ENCODE measurements at regions not wholly inside any gene's neighbourhood (a gene's known extent, or its start where the extent isn't known, plus 50 kb on each side); places are given as distances from the start of the nearest gene placed in this dataset.

DNA sequence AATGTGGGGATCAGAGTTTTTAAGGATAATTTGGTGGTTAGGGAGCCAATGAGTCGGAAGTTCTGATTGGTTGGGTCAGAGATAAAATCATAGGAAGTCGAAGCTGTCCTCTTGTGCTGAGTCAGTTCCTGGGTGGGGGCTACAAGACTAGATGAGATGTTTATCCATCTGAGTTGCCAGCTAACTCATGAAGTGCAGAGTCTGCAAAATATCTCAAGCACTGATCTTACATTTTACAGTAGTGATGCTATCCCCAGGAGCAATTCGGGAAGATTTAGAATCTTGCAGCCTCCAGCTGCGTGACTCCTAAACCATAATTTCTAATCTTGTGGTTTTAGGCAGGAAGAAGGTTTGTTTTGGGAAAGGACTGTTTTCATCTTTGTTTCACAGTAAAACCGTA lies 565.8 kb upstream of the SPANXN1 start:
- TF ChIP-seq, protein P1, sequence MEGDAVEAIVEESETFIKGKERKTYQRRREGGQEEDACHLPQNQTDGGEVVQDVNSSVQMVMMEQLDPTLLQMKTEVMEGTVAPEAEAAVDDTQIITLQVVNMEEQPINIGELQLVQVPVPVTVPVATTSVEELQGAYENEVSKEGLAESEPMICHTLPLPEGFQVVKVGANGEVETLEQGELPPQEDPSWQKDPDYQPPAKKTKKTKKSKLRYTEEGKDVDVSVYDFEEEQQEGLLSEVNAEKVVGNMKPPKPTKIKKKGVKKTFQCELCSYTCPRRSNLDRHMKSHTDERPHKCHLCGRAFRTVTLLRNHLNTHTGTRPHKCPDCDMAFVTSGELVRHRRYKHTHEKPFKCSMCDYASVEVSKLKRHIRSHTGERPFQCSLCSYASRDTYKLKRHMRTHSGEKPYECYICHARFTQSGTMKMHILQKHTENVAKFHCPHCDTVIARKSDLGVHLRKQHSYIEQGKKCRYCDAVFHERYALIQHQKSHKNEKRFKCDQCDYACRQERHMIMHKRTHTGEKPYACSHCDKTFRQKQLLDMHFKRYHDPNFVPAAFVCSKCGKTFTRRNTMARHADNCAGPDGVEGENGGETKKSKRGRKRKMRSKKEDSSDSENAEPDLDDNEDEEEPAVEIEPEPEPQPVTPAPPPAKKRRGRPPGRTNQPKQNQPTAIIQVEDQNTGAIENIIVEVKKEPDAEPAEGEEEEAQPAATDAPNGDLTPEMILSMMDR (IDR thresholded peaks at IDR 0.05): no peak
- no peak for DNase-seq
- peaks cover 9% of the 10 kb centered on the region for H3K9me3 Mint-ChIP-seq
- no peak overlapping the region for H3K27ac Mint-ChIP-seq
- no peaks in the 10 kb centered on the region for H3K4me1 Mint-ChIP-seq (ENCODE audit: low read depth)
- H3K36me3 Mint-ChIP-seq (ENCODE audit: low read depth): no peaks in the 10 kb centered on the region
- H3K4me3 Mint-ChIP-seq: no peak overlapping the region
- no peaks in the 10 kb centered on the region for H3K27me3 Mint-ChIP-seq (ENCODE audit: insufficient read depth)

DNA sequence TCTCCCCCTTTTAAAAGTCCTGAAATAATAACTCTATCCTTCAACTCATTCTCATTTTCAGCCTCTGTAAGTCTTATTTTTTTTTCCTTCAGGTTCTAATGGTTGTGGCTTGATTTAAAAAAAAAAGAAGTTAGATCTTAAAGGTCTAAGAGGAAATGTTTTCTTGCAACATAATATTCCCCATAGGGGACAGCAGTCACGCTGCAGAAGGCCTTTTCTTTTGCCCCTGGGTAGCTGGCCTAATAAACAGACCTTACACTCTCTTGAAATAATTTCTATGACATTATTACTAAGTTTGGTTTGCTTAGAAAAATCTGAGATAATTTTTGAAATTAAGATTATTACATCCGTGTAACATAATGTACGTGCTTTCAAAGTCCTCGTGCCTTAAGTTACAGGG lies 564.1 kb upstream of the SPANXN1 start:
- Mint-ChIP-seq H3K27ac (no peak overlapping the region), H3K4me1 (ENCODE audit: low read depth) (no peaks in the 10 kb centered on the region), H3K9me3 (peaks cover 9% of the 10 kb centered on the region), H3K27me3 (ENCODE audit: insufficient read depth) (no peaks in the 10 kb centered on the region), H3K36me3 (ENCODE audit: low read depth) (no peaks in the 10 kb centered on the region), H3K4me3 (no peak overlapping the region)
- DNase-seq: no peak
- TF ChIP-seq, protein P1 (IDR thresholded peaks at IDR 0.05): no peak

DNA sequence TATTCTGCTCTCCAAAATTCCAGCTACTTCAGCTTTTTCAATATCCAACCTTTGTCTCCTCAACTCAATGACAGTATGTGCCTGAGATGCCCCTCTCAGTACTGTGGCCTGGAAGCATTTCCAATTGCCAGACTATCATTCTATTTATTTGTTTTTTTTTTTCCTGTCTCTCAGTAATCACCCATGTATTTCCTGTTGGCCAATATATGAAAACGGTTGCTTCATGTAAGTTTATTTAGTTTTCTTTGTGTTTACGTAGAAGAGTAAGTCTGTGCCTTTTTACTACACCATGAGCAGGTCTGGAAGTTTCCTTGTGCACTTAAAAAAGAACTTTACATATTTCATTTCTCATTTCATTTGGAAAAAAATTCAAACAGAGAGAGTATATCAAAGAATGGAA lies 537.5 kb upstream of the SPANXN1 start:
- TF ChIP-seq, protein P1 (IDR thresholded peaks at IDR 0.05): no peak
- Mint-ChIP-seq H3K4me3 (no peak overlapping the region), H3K9me3 (peaks cover 8% of the 10 kb centered on the region), H3K36me3 (ENCODE audit: low read depth) (no peaks in the 10 kb centered on the region), H3K27ac (no peak overlapping the region), H3K4me1 (ENCODE audit: low read depth) (no peaks in the 10 kb centered on the region), H3K27me3 (ENCODE audit: insufficient read depth) (peaks cover 2% of the 10 kb centered on the region; the same call in 1 of the 2 replicates)
- DNase-seq: no peak

DNA sequence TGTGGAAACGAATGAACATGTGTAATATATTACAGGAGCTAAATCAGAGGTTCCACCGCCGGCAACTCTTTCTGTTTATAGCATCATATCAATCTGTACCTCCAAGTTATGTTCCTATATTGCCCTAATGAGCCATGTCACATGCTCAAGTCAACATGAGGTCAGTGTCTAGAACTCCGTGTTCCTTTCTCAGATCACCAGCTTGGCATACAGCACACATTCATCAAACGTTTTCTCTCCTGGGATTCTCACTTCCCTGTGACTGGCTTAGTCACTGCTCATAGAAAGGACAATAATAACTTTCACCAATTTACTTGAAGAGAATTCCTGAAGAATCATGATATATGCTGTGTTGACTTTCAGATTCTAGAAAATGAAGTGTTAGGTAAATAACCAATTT lies 532.0 kb upstream of the SPANXN1 start:
- no peaks in the 10 kb centered on the region for H3K4me1 Mint-ChIP-seq (ENCODE audit: low read depth)
- DNase-seq: no peak
- no peak overlapping the region for H3K27ac Mint-ChIP-seq
- H3K9me3 Mint-ChIP-seq: peaks cover 5% of the 10 kb centered on the region
- TF ChIP-seq, protein P1 (IDR thresholded peaks at IDR 0.05): no peak
- no peak overlapping the region for H3K4me3 Mint-ChIP-seq
- H3K27me3 Mint-ChIP-seq (ENCODE audit: insufficient read depth): no peaks in the 10 kb centered on the region
- no peaks in the 10 kb centered on the region for H3K36me3 Mint-ChIP-seq (ENCODE audit: low read depth)

DNA sequence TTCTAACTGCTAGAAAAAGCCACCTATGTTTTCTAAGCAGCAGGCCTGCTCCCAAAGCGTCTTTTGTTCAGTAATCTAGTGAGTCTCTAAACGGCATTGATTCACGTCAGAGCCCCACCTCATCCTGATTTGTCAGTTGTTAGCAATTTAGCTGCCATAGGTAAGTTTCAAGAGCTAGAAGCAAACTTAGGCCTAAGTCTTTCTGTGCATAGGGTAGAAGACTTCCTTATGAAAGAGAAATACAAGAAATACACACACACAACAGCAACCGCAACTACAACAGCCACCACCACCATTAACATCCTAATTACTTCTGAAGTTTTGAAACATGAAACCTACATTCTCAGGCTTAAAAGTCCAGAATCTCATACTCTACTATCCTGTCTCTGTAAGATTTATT lies 531.1 kb upstream of the SPANXN1 start:
- H3K4me3 Mint-ChIP-seq: no peak overlapping the region
- no peaks in the 10 kb centered on the region for H3K27me3 Mint-ChIP-seq (ENCODE audit: insufficient read depth)
- TF ChIP-seq, protein P1 (IDR thresholded peaks at IDR 0.05): no peak
- H3K27ac Mint-ChIP-seq: no peak overlapping the region
- no peaks in the 10 kb centered on the region for H3K4me1 Mint-ChIP-seq (ENCODE audit: low read depth)
- DNase-seq: no peak
- H3K36me3 Mint-ChIP-seq (ENCODE audit: low read depth): no peaks in the 10 kb centered on the region
- H3K9me3 Mint-ChIP-seq: peaks cover 2% of the 10 kb centered on the region

DNA sequence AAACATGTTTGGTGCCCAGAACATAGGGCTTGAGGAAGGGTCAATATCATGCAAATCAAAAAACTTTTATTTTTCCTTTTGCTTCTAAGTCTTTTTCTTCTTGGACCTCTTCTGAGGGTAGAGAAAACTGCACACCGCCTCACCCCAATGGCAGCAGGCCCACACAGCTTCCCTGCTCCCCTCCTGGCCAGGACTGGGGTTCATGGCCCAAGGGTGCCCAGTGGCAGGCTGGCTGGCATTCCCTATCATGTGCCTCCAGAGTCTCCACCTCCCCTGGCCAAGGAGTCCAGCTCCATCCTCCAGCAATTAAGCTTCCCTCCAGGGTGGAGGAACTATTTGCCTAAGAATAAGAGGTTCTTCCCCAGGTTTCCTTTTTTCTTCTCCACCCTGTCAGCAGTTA lies 529.6 kb upstream of the SPANXN1 start:
- Mint-ChIP-seq H3K27ac (no peak overlapping the region), H3K9me3 (peaks cover under 1% of the 10 kb centered on the region; the same call in 1 of the 2 replicates), H3K4me3 (no peak overlapping the region), H3K36me3 (ENCODE audit: low read depth) (no peaks in the 10 kb centered on the region), H3K27me3 (ENCODE audit: insufficient read depth) (no peaks in the 10 kb centered on the region), H3K4me1 (ENCODE audit: low read depth) (no peaks in the 10 kb centered on the region)
- DNase-seq: no peak
- TF ChIP-seq, protein P1 (IDR thresholded peaks at IDR 0.05): no peak

All from HFFc6 (cell line).